Erythroblast (primary cell): ENCODE measurements at regions not wholly inside any gene's neighbourhood (a gene's known extent, or its start where the extent isn't known, plus 50 kb on each side); places are given as distances from the start of the nearest gene placed in this dataset.

Experiments
- DNase-seq, 2 experiments: peaks; one replicate each; lab custom pipeline; 2025; lab: John Stamatoyannopoulos, UW
- GATA1 ChIP-seq: IDR thresholded peaks from 2 replicates; pipeline ENCODE4 v1.6.1; 2011; ENCODE audit warnings: low read depth, mild to moderate bottlenecking, control low read depth, low read length, moderate library complexity
- POLR2A ChIP-seq: IDR thresholded peaks from 2 replicates; pipeline ENCODE4 v1.6.1; 2011; ENCODE audit warnings: mild to moderate bottlenecking, low read length

- TF ChIP-seq GATA1 (no peak), POLR2A (no peak)
- DNase-seq: no peak
Observed at GRCh38 chr4:187059895-187060294, 336.2 kb upstream of the FAT1 start.

- no peak for TF ChIP-seq POLR2A
- no peak for TF ChIP-seq GATA1
- no peak for DNase-seq
Observed at GRCh38 chr4:187060551-187060950, 336.9 kb upstream of the FAT1 start.

- no peak for TF ChIP-seq POLR2A
- no peak for TF ChIP-seq GATA1
Observed at GRCh38 chr4:187063251-187063650, 339.6 kb upstream of the FAT1 start.

GRCh38 chr4:187064033-187064432, 340.4 kb upstream of the FAT1 start:
- TF ChIP-seq GATA1 (no peak), POLR2A (no peak)
- no peak for DNase-seq

More at GRCh38 chr4:187063251-187063650, 339.6 kb upstream of the FAT1 start:
- no peak for DNase-seq

- TF ChIP-seq POLR2A: no peak
- TF ChIP-seq GATA1: no peak
- DNase-seq: no peak
Observed at GRCh38 chr4:187065396-187065795, 341.7 kb upstream of the FAT1 start.

GRCh38 chr4:187065806-187066205, 342.1 kb upstream of the FAT1 start:
- TF ChIP-seq POLR2A (no peak), GATA1 (no peak)
- no peak for DNase-seq

GRCh38 chr4:187069398-187069797, 345.7 kb upstream of the FAT1 start:
- no peak for TF ChIP-seq POLR2A
- no peak for TF ChIP-seq GATA1
- DNase-seq: no peak

GRCh38 chr4:187070158-187070557, 346.5 kb upstream of the FAT1 start:
- no peak for DNase-seq
- no peak for TF ChIP-seq GATA1
- TF ChIP-seq POLR2A: no peak

GRCh38 chr4:187070740-187071139, 347.1 kb upstream of the FAT1 start:
- no peak for DNase-seq
- TF ChIP-seq POLR2A (no peak), GATA1 (no peak)

- DNase-seq: no peak
- no peak for TF ChIP-seq POLR2A
- no peak for TF ChIP-seq GATA1
Observed at GRCh38 chr4:187071946-187072600, 348.4 kb upstream of the FAT1 start.

GRCh38 chr4:187073820-187074219, 350.2 kb upstream of the FAT1 start:
- TF ChIP-seq POLR2A (no peak), GATA1 (no peak)
- DNase-seq: no peak

GRCh38 chr4:187075514-187075913, 351.9 kb upstream of the FAT1 start:
- TF ChIP-seq POLR2A: no peak
- no peak for TF ChIP-seq GATA1

GRCh38 chr4:187077744-187078401, 354.2 kb upstream of the FAT1 start:
- no peak for DNase-seq
- TF ChIP-seq POLR2A: no peak
- TF ChIP-seq GATA1: no peak

More at GRCh38 chr4:187075514-187075913, 351.9 kb upstream of the FAT1 start:
- DNase-seq: no peak

GRCh38 chr4:187084701-187085100, 361.0 kb upstream of the FAT1 start:
- DNase-seq: no peak
- TF ChIP-seq POLR2A (no peak), GATA1 (no peak)

- no peak for TF ChIP-seq POLR2A
- no peak for TF ChIP-seq GATA1
- DNase-seq: no peak
Observed at GRCh38 chr4:187085339-187085738, 361.7 kb upstream of the FAT1 start.

- no peak for TF ChIP-seq GATA1
- TF ChIP-seq POLR2A: no peak
- no peak for DNase-seq
Observed at GRCh38 chr4:187086151-187086550, 362.5 kb upstream of the FAT1 start.
